ENCODE measurements at regions not wholly inside any gene's neighbourhood (a gene's known extent, or its start where the extent isn't known, plus 50 kb on each side); places are given as distances from the start of the nearest gene placed in this dataset.

GRCh38 chr11:98090861-98091505 lies 929.8 kb upstream of the CNTN5 start:
- no peak for TF ChIP-seq CTCF (IDR thresholded peaks at IDR 0.05; ENCODE audit: low read depth, low read length)
- TF ChIP-seq EZH2phosphoT487 (IDR thresholded peaks at IDR 0.05; ENCODE audit: low read depth), result no peak

All from OCI-LY3 (cell line).